ENCODE measurements at regions not wholly inside any gene's neighbourhood (a gene's known extent, or its start where the extent isn't known, plus 50 kb on each side); places are given as distances from the start of the nearest gene placed in this dataset.

GRCh38 chr11:87465716-87466115 is 428.0 kb downstream of the TMEM135 start:
- TF ChIP-seq, protein P1, sequence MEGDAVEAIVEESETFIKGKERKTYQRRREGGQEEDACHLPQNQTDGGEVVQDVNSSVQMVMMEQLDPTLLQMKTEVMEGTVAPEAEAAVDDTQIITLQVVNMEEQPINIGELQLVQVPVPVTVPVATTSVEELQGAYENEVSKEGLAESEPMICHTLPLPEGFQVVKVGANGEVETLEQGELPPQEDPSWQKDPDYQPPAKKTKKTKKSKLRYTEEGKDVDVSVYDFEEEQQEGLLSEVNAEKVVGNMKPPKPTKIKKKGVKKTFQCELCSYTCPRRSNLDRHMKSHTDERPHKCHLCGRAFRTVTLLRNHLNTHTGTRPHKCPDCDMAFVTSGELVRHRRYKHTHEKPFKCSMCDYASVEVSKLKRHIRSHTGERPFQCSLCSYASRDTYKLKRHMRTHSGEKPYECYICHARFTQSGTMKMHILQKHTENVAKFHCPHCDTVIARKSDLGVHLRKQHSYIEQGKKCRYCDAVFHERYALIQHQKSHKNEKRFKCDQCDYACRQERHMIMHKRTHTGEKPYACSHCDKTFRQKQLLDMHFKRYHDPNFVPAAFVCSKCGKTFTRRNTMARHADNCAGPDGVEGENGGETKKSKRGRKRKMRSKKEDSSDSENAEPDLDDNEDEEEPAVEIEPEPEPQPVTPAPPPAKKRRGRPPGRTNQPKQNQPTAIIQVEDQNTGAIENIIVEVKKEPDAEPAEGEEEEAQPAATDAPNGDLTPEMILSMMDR (IDR thresholded peaks at IDR 0.05) = no peak
- no peak for TF ChIP-seq POLR2A (IDR thresholded peaks at IDR 0.05)
